LoVo (cell line): ENCODE measurements at regions not wholly inside any gene's neighbourhood (a gene's known extent, or its start where the extent isn't known, plus 50 kb on each side); places are given as distances from the start of the nearest gene placed in this dataset.
"Not testable (repeated sequence)": the region's sequence is repeated elsewhere in the genome, so short reads cannot be mapped to it uniquely, and the experiment has no call there.

Experiments
- DNase-seq: peaks from one replicate; pipeline ENCODE4 v3.0.0-alpha.2; 2016; ENCODE audit warnings: low spot score

- no peak for DNase-seq
These were observed 732.6 kb downstream of the RERGL start for GRCh38 chr12:17357396-17357795.

GRCh38 chr12:17352164-17352563, 737.8 kb downstream of the RERGL start:
- no peak for DNase-seq

GRCh38 chr12:17348311-17348710, 741.7 kb downstream of the RERGL start:
- no peak for DNase-seq

GRCh38 chr12:17344649-17345048, 738.7 kb upstream of the LMO3 start:
- no peak for DNase-seq

GRCh38 chr12:17342381-17342961, 736.5 kb upstream of the LMO3 start:
- no peak for DNase-seq

- DNase-seq, result no peak
These were observed 729.5 kb upstream of the LMO3 start for GRCh38 chr12:17335487-17335886.

- no peak for DNase-seq
These were observed 728.8 kb upstream of the LMO3 start for GRCh38 chr12:17334784-17335183.

GRCh38 chr12:17333287-17333686, 727.3 kb upstream of the LMO3 start:
- no peak for DNase-seq

- no peak for DNase-seq
These were observed 720.7 kb upstream of the LMO3 start for GRCh38 chr12:17326649-17327048.

- DNase-seq, result no peak
These were observed 716.1 kb upstream of the LMO3 start for GRCh38 chr12:17322090-17322489.

- peak; percentile 6 for DNase-seq
These were observed 698.8 kb upstream of the LMO3 start for GRCh38 chr12:17304503-17305347.

- DNase-seq, result no peak
These were observed 696.0 kb upstream of the LMO3 start for GRCh38 chr12:17302001-17302400.

GRCh38 chr12:17301544-17301943, 695.6 kb upstream of the LMO3 start:
- no peak for DNase-seq

- DNase-seq, result peak; percentile 18
These were observed 690.9 kb upstream of the LMO3 start for GRCh38 chr12:17296882-17297281.

- no peak for DNase-seq
These were observed 680.9 kb upstream of the LMO3 start for GRCh38 chr12:17286874-17287273.

- no peak for DNase-seq
These were observed 678.9 kb upstream of the LMO3 start for GRCh38 chr12:17284873-17285272.

GRCh38 chr12:17283563-17283962, 677.6 kb upstream of the LMO3 start:
- no peak for DNase-seq

- not testable (repeated sequence) for DNase-seq
These were observed 676.2 kb upstream of the LMO3 start for GRCh38 chr12:17282169-17282568.

- DNase-seq, result no peak
These were observed 673.0 kb upstream of the LMO3 start for GRCh38 chr12:17278946-17279345.

GRCh38 chr12:17276196-17276595, 670.2 kb upstream of the LMO3 start:
- no peak for DNase-seq

GRCh38 chr12:17266856-17267255, 660.9 kb upstream of the LMO3 start:
- no peak for DNase-seq

- no peak for DNase-seq
These were observed 658.6 kb upstream of the LMO3 start for GRCh38 chr12:17264603-17265002.

- DNase-seq, result no peak
These were observed 633.9 kb upstream of the LMO3 start for GRCh38 chr12:17239874-17240273.

GRCh38 chr12:17235996-17236395, 630.0 kb upstream of the LMO3 start:
- DNase-seq, result no peak
